Thoracic aorta (tissue), 2 donors: ENCODE measurements at regions not wholly inside any gene's neighbourhood (a gene's known extent, or its start where the extent isn't known, plus 50 kb on each side); places are given as distances from the start of the nearest gene placed in this dataset.

Experiments
- ATAC-seq: fragments of 150-250 bp; one replicate; pipeline ENCODE4 v1.8.0; 2017; ENCODE audit warnings: low read depth; ENCODE audit not compliant: insufficient number of reproducible peaks, low FRiP score
- DNase-seq: peaks from one replicate; pipeline ENCODE4 v3.0.0-alpha.2; 2020; ENCODE audit warnings: low spot score
- H3K27ac ChIP-seq, 2 donors: fragments of 200-600 bp; sonication (generic); 1 replicate in 1 of 2; 2 replicates in 1 of 2; pipeline ENCODE4 v1.5.1; 2016; ENCODE audit warnings: mild to moderate bottlenecking in 2 of 2, moderate library complexity in 2 of 2
- H3K27me3 ChIP-seq: fragments of 200-600 bp; sonication (generic); replicated peaks from 2 replicates; pipeline ENCODE4 v1.6.0; 2016; ENCODE audit warnings: mild to moderate bottlenecking; ENCODE audit not compliant: insufficient read depth
- H3K36me3 ChIP-seq: fragments of 200-600 bp; sonication (generic); one replicate; pipeline ENCODE4 v1.5.1; 2016
- H3K4me1 ChIP-seq, 2 donors: fragments of 200-600 bp; sonication (generic); 1 replicate in 1 of 2; 2 replicates in 1 of 2; pipeline versions ENCODE4 v1.5.1 to v1.6.0; 2016; ENCODE audit warnings: low read depth in 2 of 2, mild to moderate bottlenecking in 1 of 2; ENCODE audit not compliant: control insufficient read depth in 1 of 2
- H3K4me3 ChIP-seq: fragments of 200-600 bp; sonication (generic); 2 replicates; pipeline ENCODE4 v1.5.1; 2016; ENCODE audit warnings: mild to moderate bottlenecking
- H3K9me3 ChIP-seq: fragments of 200-600 bp; sonication (generic); 2 replicates; pipeline ENCODE4 v1.5.1; 2016
- TF ChIP-seq, protein P1 (sequence below): fragments of 200-600 bp; sonication (generic); IDR thresholded peaks from one replicate; pipeline ENCODE4 v1.5.1; 2019; ENCODE audit warnings: antibody characterized with exemption

DNA sequence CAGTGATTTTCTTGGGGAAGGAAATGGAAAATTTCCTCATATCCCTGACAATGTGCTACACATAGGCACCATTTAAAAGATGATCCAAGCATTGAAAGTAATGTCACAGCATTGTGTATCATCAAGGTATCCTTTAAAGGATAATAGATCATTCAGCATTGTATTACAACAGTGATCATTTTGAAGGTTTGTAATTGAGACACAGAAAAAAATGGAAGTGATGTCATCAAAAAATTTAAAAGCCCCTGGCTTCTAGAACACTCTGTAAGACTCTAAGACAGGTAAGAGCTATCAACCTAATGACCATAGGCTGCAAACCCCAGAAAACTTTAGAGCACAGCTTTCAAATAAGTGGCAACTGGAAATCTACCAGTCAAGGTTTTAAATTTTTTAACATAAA, 271.4 kb downstream of the ETAA1 start:
- Histone ChIP-seq H3K4me1 (peaks cover 22 to 41% of the 10 kb centered on the region in 2 donors), H3K4me3 (no peak overlapping the region), H3K27me3 (no peaks in the 10 kb centered on the region), H3K36me3 (no peaks in the 10 kb centered on the region), H3K9me3 (no peaks in the 10 kb centered on the region), H3K27ac (no peak overlapping the region)
- TF ChIP-seq, protein P1, sequence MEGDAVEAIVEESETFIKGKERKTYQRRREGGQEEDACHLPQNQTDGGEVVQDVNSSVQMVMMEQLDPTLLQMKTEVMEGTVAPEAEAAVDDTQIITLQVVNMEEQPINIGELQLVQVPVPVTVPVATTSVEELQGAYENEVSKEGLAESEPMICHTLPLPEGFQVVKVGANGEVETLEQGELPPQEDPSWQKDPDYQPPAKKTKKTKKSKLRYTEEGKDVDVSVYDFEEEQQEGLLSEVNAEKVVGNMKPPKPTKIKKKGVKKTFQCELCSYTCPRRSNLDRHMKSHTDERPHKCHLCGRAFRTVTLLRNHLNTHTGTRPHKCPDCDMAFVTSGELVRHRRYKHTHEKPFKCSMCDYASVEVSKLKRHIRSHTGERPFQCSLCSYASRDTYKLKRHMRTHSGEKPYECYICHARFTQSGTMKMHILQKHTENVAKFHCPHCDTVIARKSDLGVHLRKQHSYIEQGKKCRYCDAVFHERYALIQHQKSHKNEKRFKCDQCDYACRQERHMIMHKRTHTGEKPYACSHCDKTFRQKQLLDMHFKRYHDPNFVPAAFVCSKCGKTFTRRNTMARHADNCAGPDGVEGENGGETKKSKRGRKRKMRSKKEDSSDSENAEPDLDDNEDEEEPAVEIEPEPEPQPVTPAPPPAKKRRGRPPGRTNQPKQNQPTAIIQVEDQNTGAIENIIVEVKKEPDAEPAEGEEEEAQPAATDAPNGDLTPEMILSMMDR: no peak
- no peak for DNase-seq
- ATAC-seq: no peak

DNA sequence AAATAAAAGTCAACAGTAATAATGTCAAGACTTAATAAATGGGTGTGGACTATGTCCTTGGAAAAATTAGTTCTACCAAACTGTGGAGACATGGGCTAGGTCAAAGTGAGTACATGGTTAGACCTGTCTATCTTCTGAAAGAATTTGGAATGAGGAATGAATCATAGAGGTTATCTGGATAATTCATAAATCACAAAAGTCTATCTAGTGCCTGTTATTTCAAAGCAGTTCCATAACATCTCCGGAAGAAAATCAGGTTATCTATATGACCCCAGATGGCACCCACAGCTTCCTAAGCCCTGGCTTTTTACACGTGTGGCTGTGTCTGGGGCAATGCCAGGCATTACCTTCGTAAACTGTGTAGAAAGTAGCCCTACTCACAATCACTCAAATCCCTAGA, 272.0 kb downstream of the ETAA1 start:
- no peak overlapping the region for H3K27ac ChIP-seq
- TF ChIP-seq, protein P1: no peak
- DNase-seq (no peak), ATAC-seq (no peak)
- H3K36me3 ChIP-seq: no peaks in the 10 kb centered on the region
- H3K4me3 ChIP-seq: no peak overlapping the region
- H3K27me3 ChIP-seq: no peaks in the 10 kb centered on the region
- peaks cover 21 to 35% of the 10 kb centered on the region in 2 donors for H3K4me1 ChIP-seq
- no peaks in the 10 kb centered on the region for H3K9me3 ChIP-seq

DNA sequence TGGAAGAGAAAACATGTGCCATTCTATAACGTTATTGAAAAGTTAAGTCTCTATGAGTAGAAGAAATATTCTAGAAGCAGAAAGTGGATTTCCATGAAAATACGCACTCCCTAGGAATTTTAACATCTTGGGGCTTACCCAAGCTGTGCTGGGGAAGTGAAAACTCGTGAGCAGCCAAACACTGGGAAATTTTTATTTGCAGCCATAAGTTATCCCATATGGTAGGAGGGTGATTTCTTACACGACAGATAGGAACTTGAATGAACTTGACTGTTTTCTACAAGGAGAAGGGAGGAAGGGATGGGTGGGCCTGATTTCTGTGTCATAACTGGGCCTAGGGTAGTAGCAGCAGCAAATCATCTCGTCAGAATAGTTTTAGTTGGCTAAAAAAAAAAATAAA, 272.6 kb downstream of the ETAA1 start:
- ATAC-seq: no peak
- no peak for DNase-seq
- Histone ChIP-seq H3K27ac (no peak overlapping the region), H3K4me1 (peaks cover 16 to 29% of the 10 kb centered on the region in 2 donors), H3K9me3 (no peaks in the 10 kb centered on the region), H3K4me3 (no peak overlapping the region), H3K36me3 (no peaks in the 10 kb centered on the region), H3K27me3 (no peaks in the 10 kb centered on the region)
- TF ChIP-seq, protein P1: no peak

DNA sequence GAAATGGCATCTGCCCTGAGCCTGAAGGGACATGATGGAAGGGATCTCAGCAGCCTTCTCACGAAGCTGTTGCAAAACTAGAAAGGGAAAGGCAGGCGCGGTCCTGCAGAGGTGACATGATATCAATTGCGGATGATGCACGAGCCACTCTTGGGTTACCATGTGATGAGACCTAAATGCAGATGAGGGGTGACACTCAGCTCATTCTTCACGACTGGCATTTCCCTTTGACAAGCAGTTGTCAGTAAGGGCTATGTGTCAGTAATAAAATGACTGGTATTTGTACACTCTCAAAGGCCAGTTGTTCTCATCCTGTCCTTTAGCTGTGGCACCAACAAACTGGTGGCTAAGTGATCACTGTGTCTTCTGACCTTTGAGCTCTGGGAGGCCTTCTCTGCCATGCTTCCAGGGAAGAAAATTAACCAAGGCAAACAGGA, 273.6 kb downstream of the ETAA1 start:
- TF ChIP-seq, protein P1: no peak

DNA sequence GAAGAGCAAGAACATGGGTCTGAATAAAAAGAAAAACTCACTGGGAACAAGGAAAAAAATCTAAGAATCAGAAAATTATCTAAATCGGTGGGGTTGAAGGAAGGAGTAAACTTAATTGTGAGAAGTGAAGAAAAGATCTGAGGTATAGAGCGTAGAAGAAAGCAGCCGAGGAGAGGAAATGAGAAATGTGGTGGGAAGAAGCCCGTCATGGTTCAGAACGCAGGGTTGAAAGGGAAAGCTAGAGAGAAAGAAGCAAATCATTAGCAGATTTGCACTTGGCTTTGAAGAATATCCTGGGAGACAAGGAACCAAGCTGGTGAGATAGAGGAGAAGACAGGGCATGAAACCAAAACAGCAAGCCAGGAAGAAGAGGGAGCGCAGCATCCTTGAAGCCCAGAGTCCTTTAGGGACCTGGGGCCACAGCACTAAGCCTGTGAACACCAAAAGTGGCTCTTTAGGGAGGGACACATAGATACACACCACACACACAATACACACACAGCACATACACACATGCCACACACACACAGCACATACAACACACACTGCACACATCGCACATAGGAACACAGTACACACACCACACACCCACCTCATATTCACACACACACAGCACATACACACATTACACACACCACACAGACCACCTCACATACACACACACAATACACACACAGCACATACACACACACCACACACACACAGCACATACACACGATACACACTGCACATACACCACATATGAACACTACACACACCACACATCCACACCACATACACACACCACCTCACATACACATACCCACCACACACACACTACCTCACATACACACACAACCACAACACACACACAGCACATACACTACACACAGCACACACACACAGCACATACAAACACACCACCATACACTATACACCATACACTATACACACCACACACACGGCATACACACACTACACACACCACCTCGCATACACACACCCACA, 274.6 kb downstream of the ETAA1 start:
- no peaks in the 10 kb centered on the region for H3K27me3 ChIP-seq
- H3K4me1 ChIP-seq: peaks cover 12 to 13% of the 10 kb centered on the region in 2 donors
- H3K9me3 ChIP-seq: no peaks in the 10 kb centered on the region
- ATAC-seq (no peak), DNase-seq (no peak)
- TF ChIP-seq, protein P1: no peak
- H3K36me3 ChIP-seq: no peaks in the 10 kb centered on the region
- H3K27ac ChIP-seq: no peak overlapping the region
- no peak overlapping the region for H3K4me3 ChIP-seq

More for the DNA sequence above, 273.6 kb downstream of the ETAA1 start:
- Histone ChIP-seq H3K27ac (no peak overlapping the region), H3K36me3 (no peaks in the 10 kb centered on the region), H3K4me1 (peaks cover 16 to 23% of the 10 kb centered on the region in 2 donors), H3K4me3 (no peak overlapping the region), H3K27me3 (no peaks in the 10 kb centered on the region), H3K9me3 (no peaks in the 10 kb centered on the region)
- DNase-seq (no peak), ATAC-seq (no peak)
